Nephron progenitor cell (in vitro differentiated cells): ENCODE measurements at regions not wholly inside any gene's neighbourhood (a gene's known extent, or its start where the extent isn't known, plus 50 kb on each side); places are given as distances from the start of the nearest gene placed in this dataset.

Experiments used
- DNase-seq: peaks from one replicate; pipeline ENCODE4 v3.0.0; 2021
- H3K27ac Mint-ChIP-seq: 2 replicates; pipeline ENCODE4 v1.8.0; 2021; ENCODE audit warnings: mild to moderate bottlenecking, moderate library complexity, mixed read lengths
- H3K27me3 Mint-ChIP-seq: 2 replicates; pipeline ENCODE4 v1.8.0; 2021; ENCODE audit warnings: mild to moderate bottlenecking, low read depth, mixed read lengths; ENCODE audit not compliant: poor library complexity
- H3K36me3 Mint-ChIP-seq: 2 replicates; pipeline ENCODE4 v1.8.0; 2021; ENCODE audit warnings: low read depth, mixed read lengths
- H3K4me1 Mint-ChIP-seq: 2 replicates; pipeline ENCODE4 v1.8.0; 2021; ENCODE audit warnings: mixed read lengths
- H3K4me3 Mint-ChIP-seq: 2 replicates; pipeline ENCODE4 v1.8.0; 2021; ENCODE audit warnings: mild to moderate bottlenecking, moderate library complexity, mixed read lengths
- H3K9me3 Mint-ChIP-seq: 2 replicates; pipeline ENCODE4 v1.8.0; 2021; ENCODE audit warnings: mild to moderate bottlenecking, moderate library complexity, mixed read lengths
- CTCF ChIP-seq: fragments of 200-600 bp; sonication (generic); IDR thresholded peaks from 2 replicates; pipeline ENCODE4 v1.5.0; 2021; ENCODE audit warnings: antibody characterized with exemption

- DNase-seq = no peak
- H3K27ac Mint-ChIP-seq = no peak overlapping the region
- H3K4me1 Mint-ChIP-seq = peaks cover 13% of the 10 kb centered on the region
- H3K9me3 Mint-ChIP-seq = no peaks in the 10 kb centered on the region
- no peaks in the 10 kb centered on the region for H3K36me3 Mint-ChIP-seq
- TF ChIP-seq CTCF = no peak
- peaks cover 13% of the 10 kb centered on the region for H3K27me3 Mint-ChIP-seq
- H3K4me3 Mint-ChIP-seq = no peak overlapping the region
Measured at GRCh38 chr2:234601213-234601612, 104.3 kb upstream of the ARL4C start.

- Mint-ChIP-seq H3K36me3 (no peaks in the 10 kb centered on the region), H3K27ac (no peak overlapping the region), H3K4me1 (no peaks in the 10 kb centered on the region), H3K4me3 (no peak overlapping the region), H3K9me3 (peaks cover 4% of the 10 kb centered on the region), H3K27me3 (peaks cover 16% of the 10 kb centered on the region)
- TF ChIP-seq CTCF = no peak
- no peak for DNase-seq
Measured at GRCh38 chr2:234597576-234597861, 100.6 kb upstream of the ARL4C start.

- DNase-seq = no peak
- Mint-ChIP-seq H3K9me3 (peaks cover 4% of the 10 kb centered on the region), H3K4me1 (no peaks in the 10 kb centered on the region), H3K36me3 (no peaks in the 10 kb centered on the region), H3K4me3 (no peak overlapping the region), H3K27me3 (peaks cover 16% of the 10 kb centered on the region), H3K27ac (no peak overlapping the region)
- no peak for TF ChIP-seq CTCF
Measured at GRCh38 chr2:234596696-234597575, 100.1 kb upstream of the ARL4C start.

- H3K4me1 Mint-ChIP-seq = no peaks in the 10 kb centered on the region
Measured at GRCh38 chr2:234595829-234596228, 98.9 kb upstream of the ARL4C start.

GRCh38 chr2:234594715-234595114 lies 97.8 kb upstream of the ARL4C start:
- peaks cover 16% of the 10 kb centered on the region for H3K27me3 Mint-ChIP-seq
- H3K9me3 Mint-ChIP-seq = peaks cover 4% of the 10 kb centered on the region
- no peak overlapping the region for H3K4me3 Mint-ChIP-seq
- DNase-seq = no peak
- H3K27ac Mint-ChIP-seq = no peak overlapping the region
- H3K36me3 Mint-ChIP-seq = no peaks in the 10 kb centered on the region
- H3K4me1 Mint-ChIP-seq = no peaks in the 10 kb centered on the region
- no peak for TF ChIP-seq CTCF

More at GRCh38 chr2:234595829-234596228, 98.9 kb upstream of the ARL4C start:
- peaks cover 16% of the 10 kb centered on the region for H3K27me3 Mint-ChIP-seq
- peaks cover 4% of the 10 kb centered on the region for H3K9me3 Mint-ChIP-seq
- no peak overlapping the region for H3K4me3 Mint-ChIP-seq
- H3K36me3 Mint-ChIP-seq = no peaks in the 10 kb centered on the region
- H3K27ac Mint-ChIP-seq = no peak overlapping the region
- DNase-seq = no peak
- no peak for TF ChIP-seq CTCF

- Mint-ChIP-seq H3K9me3 (peaks cover 4% of the 10 kb centered on the region), H3K36me3 (no peaks in the 10 kb centered on the region)
- TF ChIP-seq CTCF = no peak
Measured at GRCh38 chr2:234593636-234594035, 96.8 kb upstream of the ARL4C start.

More at GRCh38 chr2:234593636-234594035, 96.8 kb upstream of the ARL4C start:
- DNase-seq = no peak
- Mint-ChIP-seq H3K27ac (no peak overlapping the region), H3K4me3 (no peak overlapping the region), H3K27me3 (peaks cover 16% of the 10 kb centered on the region), H3K4me1 (no peaks in the 10 kb centered on the region)
